Stomach (tissue), 4 donors: ENCODE measurements at regions not wholly inside any gene's neighbourhood (a gene's known extent, or its start where the extent isn't known, plus 50 kb on each side); places are given as distances from the start of the nearest gene placed in this dataset.

Experiments used
- CTCF ChIP-seq, 7 experiments: fragments of 450-650 bp in 4 of 7; fragments of 200-600 bp in 3 of 7; sonication (generic) in 3 of 7; IDR thresholded peaks; one replicate each; pipeline ENCODE4 v1.5.1; 2016 to 2019; ENCODE audit warnings: antibody characterized with exemption in 7 of 7, control low read depth in 2 of 7, mild to moderate bottlenecking in 1 of 7
- EP300 ChIP-seq: sonication (generic); formaldehyde crosslinking; IDR thresholded peaks from one replicate; pipeline ENCODE4 v1.6.1; 2017; ENCODE audit warnings: antibody characterized with exemption
- POLR2A ChIP-seq, 4 donors: fragments of 450-650 bp; IDR thresholded peaks; one replicate each; pipeline ENCODE4 v1.6.1; 2016; ENCODE audit warnings: antibody characterized with exemption in 4 of 4, control low read depth in 2 of 4, mild to moderate bottlenecking in 1 of 4, moderate library complexity in 1 of 4
- POLR2AphosphoS5 ChIP-seq, 3 donors: sonication (generic); formaldehyde crosslinking; IDR thresholded peaks; one replicate each; pipeline ENCODE4 v1.6.1; 2016; ENCODE audit warnings: antibody characterized with exemption in 3 of 3

GRCh38 chr1:55358581-55358980 is 143.4 kb upstream of the USP24 start:
- TF ChIP-seq POLR2A (IDR thresholded peaks at IDR 0.05), result no peak
- no peak for TF ChIP-seq CTCF (IDR thresholded peaks at IDR 0.05)
- TF ChIP-seq POLR2AphosphoS5 (IDR thresholded peaks at IDR 0.05), result no peak
- TF ChIP-seq EP300, result no peak
